GM23338 (cell line): ENCODE measurements at regions not wholly inside any gene's neighbourhood (a gene's known extent, or its start where the extent isn't known, plus 50 kb on each side); places are given as distances from the start of the nearest gene placed in this dataset.

Experiments
- ATAC-seq: fragments of 200-7000 bp; cut with Tn5 transposase; 3 replicates; pipeline ENCODE4 v1.9.1; 2020
- DNase-seq: peaks from one replicate; pipeline ENCODE4 v3.0.0-alpha.2; 2015; ENCODE audit warnings: low spot score
- H2AFZ ChIP-seq: fragments of 200-600 bp; sonication (generic); 2 replicates; pipeline ENCODE4 v1.8.0; 2016; ENCODE audit warnings: antibody characterized with exemption, mild to moderate bottlenecking, moderate library complexity
- H3F3A ChIP-seq: fragments of 200-600 bp; sonication (generic); replicated peaks from 2 replicates; pipeline ENCODE4 v1.8.0; 2017; ENCODE audit warnings: antibody characterized with exemption, mixed run types, low read depth
- H3K27ac ChIP-seq: fragments of 200-600 bp; sonication (generic); 2 replicates; pipeline ENCODE4 v1.6.1; 2016; ENCODE audit warnings: low read depth
- H3K27me3 ChIP-seq: fragments of 200-600 bp; sonication (generic); 2 replicates; pipeline ENCODE4 v1.8.0; 2016; ENCODE audit warnings: mild to moderate bottlenecking, mixed run types, moderate library complexity; ENCODE audit not compliant: insufficient read depth
- H3K36me3 ChIP-seq: fragments of 200-600 bp; sonication (generic); 2 replicates; pipeline ENCODE4 v1.8.0; 2016; ENCODE audit warnings: mild to moderate bottlenecking; ENCODE audit not compliant: insufficient read depth
- H3K4me1 ChIP-seq: fragments of 200-600 bp; sonication (generic); 2 replicates; pipeline ENCODE4 v1.8.0; 2016; ENCODE audit warnings: mild to moderate bottlenecking, moderate library complexity; ENCODE audit not compliant: insufficient read depth
- H3K4me2 ChIP-seq: fragments of 200-600 bp; sonication (generic); 2 replicates; pipeline ENCODE4 v1.7.1; 2017; ENCODE audit warnings: mixed run types
- H3K4me3 ChIP-seq: fragments of 200-600 bp; sonication (generic); 2 replicates; pipeline ENCODE4 v1.6.1; 2016; ENCODE audit warnings: mixed run types
- H3K79me2 ChIP-seq: fragments of 200-600 bp; sonication (generic); replicated peaks from 2 replicates; pipeline ENCODE4 v1.8.0; 2017; ENCODE audit warnings: mild to moderate bottlenecking; ENCODE audit not compliant: insufficient read depth
- H3K9me2 ChIP-seq: fragments of 200-600 bp; sonication (generic); 2 replicates; pipeline ENCODE4 v1.8.0; 2017; ENCODE audit not compliant: insufficient read depth
- H4K20me1 ChIP-seq: fragments of 200-600 bp; sonication (generic); replicated peaks from 2 replicates; pipeline ENCODE4 v1.8.0; 2017; ENCODE audit warnings: mild to moderate bottlenecking; ENCODE audit not compliant: insufficient read depth
- H3K27ac Mint-ChIP-seq: 2 replicates; pipeline ENCODE4 v1.8.0; 2020; ENCODE audit warnings: inconsistent platforms, mild to moderate bottlenecking, moderate library complexity, mixed read lengths
- H3K27me3 Mint-ChIP-seq: 3 replicates; pipeline ENCODE4 v1.8.0; 2022; ENCODE audit warnings: low read depth, mild to moderate bottlenecking, moderate library complexity, mixed read lengths, inconsistent platforms; ENCODE audit not compliant: insufficient read depth, poor library complexity
- H3K36me3 Mint-ChIP-seq: 3 replicates; pipeline ENCODE4 v1.8.0; 2021; ENCODE audit warnings: low read depth, mild to moderate bottlenecking, inconsistent platforms, moderate library complexity, mixed read lengths
- H3K4me1 Mint-ChIP-seq: 3 replicates; pipeline ENCODE4 v1.8.0; 2020; ENCODE audit warnings: mild to moderate bottlenecking, inconsistent platforms, mixed read lengths
- H3K4me3 Mint-ChIP-seq: 3 replicates; pipeline ENCODE4 v1.8.0; 2021; ENCODE audit warnings: moderate library complexity, mild to moderate bottlenecking, inconsistent platforms, mixed read lengths
- H3K9me3 Mint-ChIP-seq: 3 replicates; pipeline ENCODE4 v1.8.0; 2020; ENCODE audit warnings: moderate library complexity, mild to moderate bottlenecking, inconsistent platforms, mixed read lengths
- CREB1 ChIP-seq: fragments of 250-450 bp; sonication (Bioruptor Pico); IDR thresholded peaks from 2 replicates; pipeline ENCODE4 v1.5.0; 2020; ENCODE audit warnings: low read depth, mild to moderate bottlenecking, moderate library complexity
- EZH2phosphoT487 ChIP-seq: fragments of 200-600 bp; sonication (generic); IDR thresholded peaks from one replicate; pipeline ENCODE4 v1.8.1; 2018; ENCODE audit warnings: antibody characterized with exemption; ENCODE audit not compliant: unreplicated experiment
- ZNF331 ChIP-seq: fragments of 250-450 bp; sonication (Bioruptor Pico); IDR thresholded peaks from 2 replicates; pipeline ENCODE4 v1.5.0; 2020; ENCODE audit warnings: low read depth, mild to moderate bottlenecking, moderate library complexity
- TF ChIP-seq, protein P1 (sequence below): IDR thresholded peaks from one replicate; pipeline ENCODE4 v1.6.1; 2018; ENCODE audit warnings: antibody characterized with exemption; ENCODE audit not compliant: unreplicated experiment
- TF ChIP-seq, protein P2 (sequence below): IDR thresholded peaks from 2 replicates; pipeline ENCODE4 v1.6.1; 2016; ENCODE audit warnings: antibody characterized with exemption
- TF ChIP-seq, protein P3 (sequence below), 2 experiments: fragments of 200-600 bp in 1 of 2; sonication (generic) in 1 of 2; conservative IDR thresholded peaks; 2 replicates each; pipeline versions ENCODE4 v1.5.1 to v1.6.1; 2016 to 2017; ENCODE audit warnings: antibody characterized with exemption in 2 of 2, low read depth in 2 of 2, mild to moderate bottlenecking in 2 of 2, moderate library complexity in 1 of 2

DNA sequence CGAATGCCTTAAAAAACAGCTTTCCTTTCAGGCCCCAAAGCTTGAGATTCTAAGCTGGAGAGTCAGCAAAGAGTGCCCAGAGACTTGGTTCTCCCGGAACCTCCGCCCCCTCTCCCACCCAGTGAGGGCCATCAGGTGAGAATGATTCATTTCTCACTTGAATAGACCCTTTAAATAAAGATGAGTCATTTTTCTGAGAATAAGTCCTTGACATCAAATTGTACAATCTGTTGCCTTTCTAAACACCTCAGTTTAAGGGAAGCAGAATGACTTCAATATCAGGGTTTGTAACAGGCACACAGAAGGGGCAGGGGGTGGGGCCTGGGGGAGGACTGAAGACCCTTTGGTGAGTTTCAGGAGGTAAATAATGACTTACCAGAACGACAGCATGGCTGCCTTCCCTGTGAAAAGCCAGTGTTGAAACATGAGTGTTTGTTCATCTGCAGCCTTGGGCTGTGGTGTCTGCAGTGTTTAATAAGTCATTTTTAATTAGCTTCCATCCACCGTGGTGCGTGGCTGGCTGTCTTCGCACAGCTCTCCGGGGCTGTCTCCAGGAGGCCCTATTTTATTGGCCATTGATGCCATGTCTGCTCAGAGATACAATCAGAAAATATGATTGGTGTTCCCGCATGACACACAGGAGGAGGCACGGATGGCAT, 134.9 kb upstream of the ZNF236 start:
- no peak overlapping the region for H2AFZ ChIP-seq
- no peaks in the 10 kb centered on the region for H3K79me2 ChIP-seq
- DNase-seq (no peak), ATAC-seq (peak; percentile 49)
- H3F3A ChIP-seq = 0 out of 2 replicates have a peak, but pooled peaks cover 3% of the 10 kb centered on the region
- no peaks in the 10 kb centered on the region for H3K36me3 ChIP-seq
- TF ChIP-seq, protein P1, sequence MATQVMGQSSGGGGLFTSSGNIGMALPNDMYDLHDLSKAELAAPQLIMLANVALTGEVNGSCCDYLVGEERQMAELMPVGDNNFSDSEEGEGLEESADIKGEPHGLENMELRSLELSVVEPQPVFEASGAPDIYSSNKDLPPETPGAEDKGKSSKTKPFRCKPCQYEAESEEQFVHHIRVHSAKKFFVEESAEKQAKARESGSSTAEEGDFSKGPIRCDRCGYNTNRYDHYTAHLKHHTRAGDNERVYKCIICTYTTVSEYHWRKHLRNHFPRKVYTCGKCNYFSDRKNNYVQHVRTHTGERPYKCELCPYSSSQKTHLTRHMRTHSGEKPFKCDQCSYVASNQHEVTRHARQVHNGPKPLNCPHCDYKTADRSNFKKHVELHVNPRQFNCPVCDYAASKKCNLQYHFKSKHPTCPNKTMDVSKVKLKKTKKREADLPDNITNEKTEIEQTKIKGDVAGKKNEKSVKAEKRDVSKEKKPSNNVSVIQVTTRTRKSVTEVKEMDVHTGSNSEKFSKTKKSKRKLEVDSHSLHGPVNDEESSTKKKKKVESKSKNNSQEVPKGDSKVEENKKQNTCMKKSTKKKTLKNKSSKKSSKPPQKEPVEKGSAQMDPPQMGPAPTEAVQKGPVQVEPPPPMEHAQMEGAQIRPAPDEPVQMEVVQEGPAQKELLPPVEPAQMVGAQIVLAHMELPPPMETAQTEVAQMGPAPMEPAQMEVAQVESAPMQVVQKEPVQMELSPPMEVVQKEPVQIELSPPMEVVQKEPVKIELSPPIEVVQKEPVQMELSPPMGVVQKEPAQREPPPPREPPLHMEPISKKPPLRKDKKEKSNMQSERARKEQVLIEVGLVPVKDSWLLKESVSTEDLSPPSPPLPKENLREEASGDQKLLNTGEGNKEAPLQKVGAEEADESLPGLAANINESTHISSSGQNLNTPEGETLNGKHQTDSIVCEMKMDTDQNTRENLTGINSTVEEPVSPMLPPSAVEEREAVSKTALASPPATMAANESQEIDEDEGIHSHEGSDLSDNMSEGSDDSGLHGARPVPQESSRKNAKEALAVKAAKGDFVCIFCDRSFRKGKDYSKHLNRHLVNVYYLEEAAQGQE = no peak
- TF ChIP-seq ZNF331 (no peak), EZH2phosphoT487 (no peak)
- TF ChIP-seq, protein P2, sequence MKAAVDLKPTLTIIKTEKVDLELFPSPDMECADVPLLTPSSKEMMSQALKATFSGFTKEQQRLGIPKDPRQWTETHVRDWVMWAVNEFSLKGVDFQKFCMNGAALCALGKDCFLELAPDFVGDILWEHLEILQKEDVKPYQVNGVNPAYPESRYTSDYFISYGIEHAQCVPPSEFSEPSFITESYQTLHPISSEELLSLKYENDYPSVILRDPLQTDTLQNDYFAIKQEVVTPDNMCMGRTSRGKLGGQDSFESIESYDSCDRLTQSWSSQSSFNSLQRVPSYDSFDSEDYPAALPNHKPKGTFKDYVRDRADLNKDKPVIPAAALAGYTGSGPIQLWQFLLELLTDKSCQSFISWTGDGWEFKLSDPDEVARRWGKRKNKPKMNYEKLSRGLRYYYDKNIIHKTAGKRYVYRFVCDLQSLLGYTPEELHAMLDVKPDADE = no peak
- Mint-ChIP-seq H3K9me3 (no peaks in the 10 kb centered on the region), H3K4me3 (no peak overlapping the region; the same call in 2 of the 3 replicates), H3K4me1 (peaks cover 34% of the 10 kb centered on the region), H3K27me3 (peaks cover 8% of the 10 kb centered on the region), H3K36me3 (no peaks in the 10 kb centered on the region), H3K27ac (no peak overlapping the region)
- H3K9me2 ChIP-seq = no peaks in the 10 kb centered on the region
- H3K4me1 ChIP-seq = 0 out of 2 replicates have a peak, but pooled peaks cover 9% of the 10 kb centered on the region
- H3K4me3 ChIP-seq = no peak overlapping the region
- no peak overlapping the region for H3K27ac ChIP-seq
- 0 out of 2 replicates have a peak overlapping the region, but pooled peaks have one; percentile 2 for H3K4me2 ChIP-seq
- H3K27me3 ChIP-seq = no peaks in the 10 kb centered on the region
- H4K20me1 ChIP-seq = no peaks in the 10 kb centered on the region

DNA sequence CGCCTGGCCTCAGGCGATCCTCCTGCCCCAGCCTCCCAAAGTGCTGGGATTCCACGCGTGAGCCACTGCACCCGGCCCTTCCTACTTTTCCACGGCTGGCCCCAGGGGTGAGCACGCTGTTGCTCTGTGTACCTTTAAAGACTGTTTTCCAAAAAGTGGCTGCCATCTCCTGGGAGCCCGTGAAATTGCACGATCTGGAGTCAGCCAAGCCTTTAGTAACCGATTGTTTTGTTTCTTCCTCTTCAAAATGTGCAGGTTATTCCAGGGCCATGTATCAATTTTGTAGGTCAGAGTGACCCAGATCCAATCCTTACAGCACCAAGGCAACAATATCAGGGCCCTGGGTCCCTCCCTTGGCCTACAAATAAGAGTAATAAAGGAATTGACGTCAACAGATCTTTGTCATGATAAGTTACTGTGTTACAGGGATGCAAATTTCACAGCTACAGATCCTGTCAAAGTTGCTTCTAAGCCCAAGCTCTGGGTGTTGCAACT, 135.6 kb upstream of the ZNF236 start:
- no peaks in the 10 kb centered on the region; the same call in 2 of the 3 replicates for H3K9me3 Mint-ChIP-seq
- Histone ChIP-seq H3K27ac (no peak overlapping the region), H3K4me3 (no peak overlapping the region), H4K20me1 (no peaks in the 10 kb centered on the region), H3K27me3 (no peaks in the 10 kb centered on the region), H3K4me2 (peak overlapping the region; percentile 2; the same call in 1 of the 2 replicates), H2AFZ (peak overlapping the region; percentile 7), H3K4me1 (0 out of 2 replicates have a peak, but pooled peaks cover 9% of the 10 kb centered on the region), H3K79me2 (no peaks in the 10 kb centered on the region), H3F3A (0 out of 2 replicates have a peak, but pooled peaks cover 3% of the 10 kb centered on the region), H3K36me3 (no peaks in the 10 kb centered on the region), H3K9me2 (no peaks in the 10 kb centered on the region)
- peak; percentile 76 for DNase-seq
- peaks cover 8% of the 10 kb centered on the region for H3K27me3 Mint-ChIP-seq
- H3K4me1 Mint-ChIP-seq = peaks cover 34% of the 10 kb centered on the region
- ATAC-seq = peak; percentile 82
- H3K27ac Mint-ChIP-seq = peak overlapping the region; percentile 85; the same call in 1 of the 2 replicates
- peak; percentile 50; the same call in 1 of the 2 replicates for TF ChIP-seq CREB1 (CRISPR knock-in tag)
- TF ChIP-seq, protein P1 = no peak
- TF ChIP-seq, protein P3, sequence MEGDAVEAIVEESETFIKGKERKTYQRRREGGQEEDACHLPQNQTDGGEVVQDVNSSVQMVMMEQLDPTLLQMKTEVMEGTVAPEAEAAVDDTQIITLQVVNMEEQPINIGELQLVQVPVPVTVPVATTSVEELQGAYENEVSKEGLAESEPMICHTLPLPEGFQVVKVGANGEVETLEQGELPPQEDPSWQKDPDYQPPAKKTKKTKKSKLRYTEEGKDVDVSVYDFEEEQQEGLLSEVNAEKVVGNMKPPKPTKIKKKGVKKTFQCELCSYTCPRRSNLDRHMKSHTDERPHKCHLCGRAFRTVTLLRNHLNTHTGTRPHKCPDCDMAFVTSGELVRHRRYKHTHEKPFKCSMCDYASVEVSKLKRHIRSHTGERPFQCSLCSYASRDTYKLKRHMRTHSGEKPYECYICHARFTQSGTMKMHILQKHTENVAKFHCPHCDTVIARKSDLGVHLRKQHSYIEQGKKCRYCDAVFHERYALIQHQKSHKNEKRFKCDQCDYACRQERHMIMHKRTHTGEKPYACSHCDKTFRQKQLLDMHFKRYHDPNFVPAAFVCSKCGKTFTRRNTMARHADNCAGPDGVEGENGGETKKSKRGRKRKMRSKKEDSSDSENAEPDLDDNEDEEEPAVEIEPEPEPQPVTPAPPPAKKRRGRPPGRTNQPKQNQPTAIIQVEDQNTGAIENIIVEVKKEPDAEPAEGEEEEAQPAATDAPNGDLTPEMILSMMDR (conservative IDR thresholded peaks at IDR 0.05; ENCODE audit: low read depth in 2 of 2) = peak; percentile 66 to 67
- peak overlapping the region; percentile 36 for H3K4me3 Mint-ChIP-seq
- H3K36me3 Mint-ChIP-seq = no peaks in the 10 kb centered on the region; the same call in 2 of the 3 replicates
